ENCODE measurements at regions not wholly inside any gene's neighbourhood (a gene's known extent, or its start where the extent isn't known, plus 50 kb on each side); places are given as distances from the start of the nearest gene placed in this dataset.

DNA sequence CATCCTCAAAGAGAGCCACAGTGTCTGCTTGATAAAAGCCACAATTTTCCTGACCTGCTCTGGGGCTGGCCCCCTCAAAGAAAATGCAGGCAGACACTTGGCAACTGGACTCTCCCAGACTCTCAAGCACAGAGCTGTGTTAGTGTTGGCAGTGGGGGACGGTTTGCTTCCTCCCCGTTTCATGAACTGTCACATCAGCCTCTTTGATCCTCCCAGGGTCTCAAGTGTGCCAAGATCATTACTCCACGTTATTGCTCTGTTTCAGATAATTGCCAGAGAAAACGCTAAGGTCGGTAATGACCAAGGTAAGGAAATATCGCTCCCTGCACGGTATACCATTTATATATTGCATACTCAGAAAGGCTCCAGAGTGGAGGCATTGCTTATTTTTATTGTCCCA, 138.8 kb downstream of the NTMT2 start:
- TF ChIP-seq, protein P1, sequence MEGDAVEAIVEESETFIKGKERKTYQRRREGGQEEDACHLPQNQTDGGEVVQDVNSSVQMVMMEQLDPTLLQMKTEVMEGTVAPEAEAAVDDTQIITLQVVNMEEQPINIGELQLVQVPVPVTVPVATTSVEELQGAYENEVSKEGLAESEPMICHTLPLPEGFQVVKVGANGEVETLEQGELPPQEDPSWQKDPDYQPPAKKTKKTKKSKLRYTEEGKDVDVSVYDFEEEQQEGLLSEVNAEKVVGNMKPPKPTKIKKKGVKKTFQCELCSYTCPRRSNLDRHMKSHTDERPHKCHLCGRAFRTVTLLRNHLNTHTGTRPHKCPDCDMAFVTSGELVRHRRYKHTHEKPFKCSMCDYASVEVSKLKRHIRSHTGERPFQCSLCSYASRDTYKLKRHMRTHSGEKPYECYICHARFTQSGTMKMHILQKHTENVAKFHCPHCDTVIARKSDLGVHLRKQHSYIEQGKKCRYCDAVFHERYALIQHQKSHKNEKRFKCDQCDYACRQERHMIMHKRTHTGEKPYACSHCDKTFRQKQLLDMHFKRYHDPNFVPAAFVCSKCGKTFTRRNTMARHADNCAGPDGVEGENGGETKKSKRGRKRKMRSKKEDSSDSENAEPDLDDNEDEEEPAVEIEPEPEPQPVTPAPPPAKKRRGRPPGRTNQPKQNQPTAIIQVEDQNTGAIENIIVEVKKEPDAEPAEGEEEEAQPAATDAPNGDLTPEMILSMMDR (IDR thresholded peaks at IDR 0.05; ENCODE audit: low read depth, low read length): no peak
- no peak for TF ChIP-seq EZH2phosphoT487 (IDR thresholded peaks at IDR 0.05; ENCODE audit: low read depth)

All from OCI-LY3 (cell line).